WTC11 (cell line): ENCODE measurements at regions not wholly inside any gene's neighbourhood (a gene's known extent, or its start where the extent isn't known, plus 50 kb on each side); places are given as distances from the start of the nearest gene placed in this dataset.

Experiments used
- ATAC-seq: fragments of 200-7000 bp; cut with Tn5 transposase; 2 replicates; pipeline ENCODE4 v1.10.0; 2021; ENCODE audit warnings: mild to moderate bottlenecking, moderate library complexity
- CTCF ChIA-PET: fragments of 300-600 bp; sonication (Branson Sonifier 250); formaldehyde crosslinking; loops from one replicate; lab custom pipeline; 2021; ENCODE audit warnings: antibody characterized with exemption; lab: Charles Lee
- POLR2A ChIA-PET: fragments of 350-600 bp; sonication (Branson Sonifier 250); formaldehyde crosslinking; loops from one replicate; lab custom pipeline; 2021; ENCODE audit warnings: antibody characterized with exemption; lab: Charles Lee
- DNase-seq: peaks from one replicate; pipeline ENCODE4 v3.0.0; 2021; ENCODE audit warnings: low spot score
- H3K27ac Mint-ChIP-seq: 2 replicates; pipeline ENCODE4 v1.8.0; 2021; ENCODE audit warnings: mixed read lengths
- H3K27me3 Mint-ChIP-seq: 2 replicates; pipeline ENCODE4 v1.8.0; 2021; ENCODE audit warnings: low read depth, mild to moderate bottlenecking, moderate library complexity, mixed read lengths
- H3K36me3 Mint-ChIP-seq: 2 replicates; pipeline ENCODE4 v1.8.0; 2021; ENCODE audit warnings: mixed read lengths
- H3K4me1 Mint-ChIP-seq: 2 replicates; pipeline ENCODE4 v1.8.0; 2022; ENCODE audit warnings: mixed read lengths
- H3K4me3 Mint-ChIP-seq: 2 replicates; pipeline ENCODE4 v1.8.0; 2021; ENCODE audit warnings: mild to moderate bottlenecking, moderate library complexity, mixed read lengths
- H3K9me3 Mint-ChIP-seq: 2 replicates; pipeline ENCODE4 v1.8.0; 2021; ENCODE audit warnings: mixed read lengths
- AR ChIP-seq: fragments of 250-450 bp; sonication (Bioruptor Pico); IDR thresholded peaks from 2 replicates; pipeline ENCODE4 v1.9.0; 2021; ENCODE audit warnings: mild to moderate bottlenecking
- CDX4 ChIP-seq: fragments of 250-450 bp; sonication (Bioruptor Pico); IDR thresholded peaks from 2 replicates; pipeline ENCODE4 v1.9.0; 2021; ENCODE audit warnings: moderate library complexity, mild to moderate bottlenecking, inconsistent platforms, borderline replicate concordance
- ELF4 ChIP-seq: sonication (generic); formaldehyde crosslinking; IDR thresholded peaks from 2 replicates; pipeline ENCODE4 v1.8.1; 2022; ENCODE audit warnings: low read depth, mild to moderate bottlenecking, moderate library complexity, missing genetic modification reagents
- FOXP1 ChIP-seq: sonication (generic); formaldehyde crosslinking; IDR thresholded peaks from 2 replicates; pipeline ENCODE4 v1.8.0; 2022; ENCODE audit warnings: missing genetic modification reagents, mild to moderate bottlenecking, moderate library complexity, borderline replicate concordance
- IRF2 ChIP-seq: sonication (generic); formaldehyde crosslinking; IDR thresholded peaks from 2 replicates; pipeline ENCODE4 v1.8.0; 2022; ENCODE audit warnings: low read depth, missing genetic modification reagents, borderline replicate concordance
- JUN ChIP-seq: sonication (generic); formaldehyde crosslinking; IDR thresholded peaks from 2 replicates; pipeline ENCODE4 v1.8.0; 2023; ENCODE audit warnings: mild to moderate bottlenecking, missing genetic modification reagents
- MAX ChIP-seq: sonication (generic); formaldehyde crosslinking; IDR thresholded peaks from 2 replicates; pipeline ENCODE4 v1.8.0; 2022; ENCODE audit warnings: mild to moderate bottlenecking, missing genetic modification reagents
- MXD4 ChIP-seq: fragments of 250-450 bp; sonication (Bioruptor Pico); IDR thresholded peaks from 2 replicates; pipeline ENCODE4 v1.8.0; 2021; ENCODE audit warnings: mild to moderate bottlenecking, moderate library complexity, borderline replicate concordance
- PRRX2 ChIP-seq: fragments of 250-450 bp; sonication (Bioruptor Pico); IDR thresholded peaks from 2 replicates; pipeline ENCODE4 v1.8.0; 2021; ENCODE audit warnings: mild to moderate bottlenecking
- SMAD3 ChIP-seq: sonication (generic); formaldehyde crosslinking; IDR thresholded peaks from 2 replicates; pipeline ENCODE4 v1.8.0; 2022; ENCODE audit warnings: missing genetic modification reagents, mild to moderate bottlenecking, borderline replicate concordance
- SMAD4 ChIP-seq: sonication (generic); formaldehyde crosslinking; IDR thresholded peaks from 2 replicates; pipeline ENCODE4 v1.8.0; 2022; ENCODE audit warnings: mild to moderate bottlenecking, missing genetic modification reagents
- SP1 ChIP-seq: sonication (generic); formaldehyde crosslinking; conservative IDR thresholded peaks from 2 replicates; pipeline ENCODE4 v1.8.1; 2022; ENCODE audit warnings: missing genetic modification reagents
- TCF7 ChIP-seq: sonication (generic); formaldehyde crosslinking; IDR thresholded peaks from 2 replicates; pipeline ENCODE4 v1.8.0; 2022; ENCODE audit warnings: mild to moderate bottlenecking, low read depth, missing genetic modification reagents, moderate library complexity
- TEAD1 ChIP-seq: sonication (generic); formaldehyde crosslinking; IDR thresholded peaks from 2 replicates; pipeline ENCODE4 v1.8.0; 2022; ENCODE audit warnings: mild to moderate bottlenecking, missing genetic modification reagents
- ZMAT4 ChIP-seq: fragments of 250-450 bp; sonication (Bioruptor Pico); IDR thresholded peaks from 2 replicates; pipeline ENCODE4 v1.9.0; 2021; ENCODE audit warnings: mild to moderate bottlenecking
- ZNF263 ChIP-seq: sonication (generic); formaldehyde crosslinking; IDR thresholded peaks from 2 replicates; pipeline ENCODE4 v1.8.1; 2022; ENCODE audit warnings: low read depth, mild to moderate bottlenecking, moderate library complexity, missing genetic modification reagents
- ZNF416 ChIP-seq: fragments of 250-450 bp; sonication (Bioruptor Pico); IDR thresholded peaks from 2 replicates; pipeline ENCODE4 v1.9.0; 2021; ENCODE audit warnings: mild to moderate bottlenecking, inconsistent platforms
- ZNF671 ChIP-seq: fragments of 250-450 bp; sonication (Bioruptor Pico); IDR thresholded peaks from 2 replicates; pipeline ENCODE4 v1.8.0; 2021; ENCODE audit warnings: mild to moderate bottlenecking
- TF ChIP-seq, protein P1 (sequence below): sonication (generic); formaldehyde crosslinking; IDR thresholded peaks from 2 replicates; pipeline ENCODE4 v1.8.0; 2022; ENCODE audit warnings: missing genetic modification reagents
- TF ChIP-seq, protein P2 (sequence below): sonication (generic); formaldehyde crosslinking; IDR thresholded peaks from 2 replicates; pipeline ENCODE4 v1.8.1; 2023; ENCODE audit warnings: mild to moderate bottlenecking, missing genetic modification reagents, borderline replicate concordance

- ATAC-seq (no peak), DNase-seq (no peak)
- H3K36me3 Mint-ChIP-seq = 0 out of 2 replicates have a peak, but pooled peaks cover 6% of the 10 kb centered on the region
- TF ChIP-seq SP1 (no peak), TEAD1 (CRISPR knock-in tag) (no peak), TCF7 (CRISPR knock-in tag) (no peak), ZNF671 (CRISPR knock-in tag) (no peak), ZMAT4 (CRISPR knock-in tag) (no peak), MXD4 (CRISPR knock-in tag) (no peak), ELF4 (CRISPR knock-in tag) (no peak), SMAD4 (CRISPR knock-in tag) (no peak), FOXP1 (CRISPR knock-in tag) (no peak), ZNF416 (CRISPR knock-in tag) (no peak), CDX4 (CRISPR knock-in tag) (no peak), ZNF263 (no peak), MAX (CRISPR knock-in tag) (no peak)
- TF ChIP-seq, protein P1, sequence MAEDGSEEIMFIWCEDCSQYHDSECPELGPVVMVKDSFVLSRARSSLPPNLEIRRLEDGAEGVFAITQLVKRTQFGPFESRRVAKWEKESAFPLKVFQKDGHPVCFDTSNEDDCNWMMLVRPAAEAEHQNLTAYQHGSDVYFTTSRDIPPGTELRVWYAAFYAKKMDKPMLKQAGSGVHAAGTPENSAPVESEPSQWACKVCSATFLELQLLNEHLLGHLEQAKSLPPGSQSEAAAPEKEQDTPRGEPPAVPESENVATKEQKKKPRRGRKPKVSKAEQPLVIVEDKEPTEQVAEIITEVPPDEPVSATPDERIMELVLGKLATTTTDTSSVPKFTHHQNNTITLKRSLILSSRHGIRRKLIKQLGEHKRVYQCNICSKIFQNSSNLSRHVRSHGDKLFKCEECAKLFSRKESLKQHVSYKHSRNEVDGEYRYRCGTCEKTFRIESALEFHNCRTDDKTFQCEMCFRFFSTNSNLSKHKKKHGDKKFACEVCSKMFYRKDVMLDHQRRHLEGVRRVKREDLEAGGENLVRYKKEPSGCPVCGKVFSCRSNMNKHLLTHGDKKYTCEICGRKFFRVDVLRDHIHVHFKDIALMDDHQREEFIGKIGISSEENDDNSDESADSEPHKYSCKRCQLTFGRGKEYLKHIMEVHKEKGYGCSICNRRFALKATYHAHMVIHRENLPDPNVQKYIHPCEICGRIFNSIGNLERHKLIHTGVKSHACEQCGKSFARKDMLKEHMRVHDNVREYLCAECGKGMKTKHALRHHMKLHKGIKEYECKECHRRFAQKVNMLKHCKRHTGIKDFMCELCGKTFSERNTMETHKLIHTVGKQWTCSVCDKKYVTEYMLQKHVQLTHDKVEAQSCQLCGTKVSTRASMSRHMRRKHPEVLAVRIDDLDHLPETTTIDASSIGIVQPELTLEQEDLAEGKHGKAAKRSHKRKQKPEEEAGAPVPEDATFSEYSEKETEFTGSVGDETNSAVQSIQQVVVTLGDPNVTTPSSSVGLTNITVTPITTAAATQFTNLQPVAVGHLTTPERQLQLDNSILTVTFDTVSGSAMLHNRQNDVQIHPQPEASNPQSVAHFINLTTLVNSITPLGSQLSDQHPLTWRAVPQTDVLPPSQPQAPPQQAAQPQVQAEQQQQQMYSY (CRISPR knock-in tag) = no peak
- TF ChIP-seq, protein P2, sequence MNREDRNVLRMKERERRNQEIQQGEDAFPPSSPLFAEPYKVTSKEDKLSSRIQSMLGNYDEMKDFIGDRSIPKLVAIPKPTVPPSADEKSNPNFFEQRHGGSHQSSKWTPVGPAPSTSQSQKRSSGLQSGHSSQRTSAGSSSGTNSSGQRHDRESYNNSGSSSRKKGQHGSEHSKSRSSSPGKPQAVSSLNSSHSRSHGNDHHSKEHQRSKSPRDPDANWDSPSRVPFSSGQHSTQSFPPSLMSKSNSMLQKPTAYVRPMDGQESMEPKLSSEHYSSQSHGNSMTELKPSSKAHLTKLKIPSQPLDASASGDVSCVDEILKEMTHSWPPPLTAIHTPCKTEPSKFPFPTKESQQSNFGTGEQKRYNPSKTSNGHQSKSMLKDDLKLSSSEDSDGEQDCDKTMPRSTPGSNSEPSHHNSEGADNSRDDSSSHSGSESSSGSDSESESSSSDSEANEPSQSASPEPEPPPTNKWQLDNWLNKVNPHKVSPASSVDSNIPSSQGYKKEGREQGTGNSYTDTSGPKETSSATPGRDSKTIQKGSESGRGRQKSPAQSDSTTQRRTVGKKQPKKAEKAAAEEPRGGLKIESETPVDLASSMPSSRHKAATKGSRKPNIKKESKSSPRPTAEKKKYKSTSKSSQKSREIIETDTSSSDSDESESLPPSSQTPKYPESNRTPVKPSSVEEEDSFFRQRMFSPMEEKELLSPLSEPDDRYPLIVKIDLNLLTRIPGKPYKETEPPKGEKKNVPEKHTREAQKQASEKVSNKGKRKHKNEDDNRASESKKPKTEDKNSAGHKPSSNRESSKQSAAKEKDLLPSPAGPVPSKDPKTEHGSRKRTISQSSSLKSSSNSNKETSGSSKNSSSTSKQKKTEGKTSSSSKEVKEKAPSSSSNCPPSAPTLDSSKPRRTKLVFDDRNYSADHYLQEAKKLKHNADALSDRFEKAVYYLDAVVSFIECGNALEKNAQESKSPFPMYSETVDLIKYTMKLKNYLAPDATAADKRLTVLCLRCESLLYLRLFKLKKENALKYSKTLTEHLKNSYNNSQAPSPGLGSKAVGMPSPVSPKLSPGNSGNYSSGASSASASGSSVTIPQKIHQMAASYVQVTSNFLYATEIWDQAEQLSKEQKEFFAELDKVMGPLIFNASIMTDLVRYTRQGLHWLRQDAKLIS (CRISPR knock-in tag) = no peak
- POLR2A ChIA-PET = interaction anchor here (0.6 kb wide), 1 partner anchor 20 kb away, joined by 3 read pairs; no protein-coding TSS in a partner anchor
- H3K27me3 Mint-ChIP-seq = no peaks in the 10 kb centered on the region
- H3K9me3 Mint-ChIP-seq = peaks cover 25% of the 10 kb centered on the region
- H3K4me3 Mint-ChIP-seq = no peak overlapping the region
- peaks cover 6% of the 10 kb centered on the region for H3K4me1 Mint-ChIP-seq
- CTCF ChIA-PET = no interaction called here
- 0 out of 2 replicates have a peak overlapping the region, but pooled peaks have one; percentile 11 for H3K27ac Mint-ChIP-seq
Measured at GRCh38 chr5:56415356-56415765, 182.2 kb upstream of the ANKRD55 start.

DNA sequence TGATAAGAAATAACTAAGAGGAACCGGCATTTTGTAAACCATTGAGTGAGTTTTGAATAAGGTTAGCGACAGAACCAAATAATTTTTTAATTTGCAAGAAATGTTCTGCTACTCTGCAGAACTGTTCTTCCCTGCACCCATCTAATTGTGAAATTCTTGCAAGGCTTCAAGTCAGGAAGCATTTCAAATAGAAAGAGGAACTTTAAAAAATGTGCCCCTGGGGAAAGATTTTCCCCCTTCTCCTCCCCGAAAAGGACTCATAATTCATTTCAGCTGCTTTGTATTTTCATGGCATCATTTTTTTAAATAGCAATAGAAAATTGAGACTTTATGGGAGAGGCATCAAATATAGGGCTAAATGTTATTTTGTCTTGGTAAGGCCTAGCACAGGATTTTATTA lies 180.9 kb upstream of the ANKRD55 start:
- 0 out of 2 replicates have a peak, but pooled peaks cover 4% of the 10 kb centered on the region for H3K36me3 Mint-ChIP-seq
- ATAC-seq (no peak), DNase-seq (no peak)
- peaks cover 9% of the 10 kb centered on the region for H3K4me1 Mint-ChIP-seq
- H3K27me3 Mint-ChIP-seq = no peaks in the 10 kb centered on the region
- CTCF ChIA-PET = no interaction called here
- peaks cover 16% of the 10 kb centered on the region for H3K9me3 Mint-ChIP-seq
- POLR2A ChIA-PET = no interaction called here
- no peak overlapping the region for H3K27ac Mint-ChIP-seq
- H3K4me3 Mint-ChIP-seq = no peak overlapping the region
- TF ChIP-seq SMAD3 (CRISPR knock-in tag) (no peak), AR (CRISPR knock-in tag) (no peak), IRF2 (CRISPR knock-in tag) (no peak), PRRX2 (no peak), JUN (CRISPR knock-in tag) (no peak)
- TF ChIP-seq, protein P1 (CRISPR knock-in tag) = no peak
